GM12874 (cell line): ENCODE measurements at regions not wholly inside any gene's neighbourhood (a gene's known extent, or its start where the extent isn't known, plus 50 kb on each side); places are given as distances from the start of the nearest gene placed in this dataset.

Experiments used
- TF ChIP-seq, protein P1 (sequence below): IDR thresholded peaks from 2 replicates; pipeline ENCODE4 v1.5.1; 2011; ENCODE audit warnings: low read depth, mild to moderate bottlenecking, control low read depth, low read length, moderate library complexity; ENCODE audit not compliant: insufficient read depth

DNA sequence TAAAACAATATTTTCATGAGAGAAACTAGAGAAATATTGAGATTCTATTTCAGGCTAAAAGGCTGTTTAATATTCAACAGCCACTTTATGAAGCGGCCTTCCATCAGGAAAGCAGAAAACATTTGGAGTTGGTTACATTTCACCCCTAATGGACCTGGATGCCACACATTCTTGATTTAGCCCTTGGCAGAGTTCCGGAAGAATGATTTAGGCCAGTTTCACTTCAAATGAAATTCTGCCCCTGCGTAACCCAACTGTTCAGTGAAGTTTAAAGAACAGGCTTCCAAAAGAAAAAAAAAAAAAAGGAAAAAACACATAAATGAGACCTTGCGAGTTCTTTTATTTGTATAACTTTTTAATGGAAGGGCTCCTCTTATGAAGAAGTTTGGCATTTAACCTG is 239.2 kb upstream of the AKR1E2 start:
- TF ChIP-seq, protein P1, sequence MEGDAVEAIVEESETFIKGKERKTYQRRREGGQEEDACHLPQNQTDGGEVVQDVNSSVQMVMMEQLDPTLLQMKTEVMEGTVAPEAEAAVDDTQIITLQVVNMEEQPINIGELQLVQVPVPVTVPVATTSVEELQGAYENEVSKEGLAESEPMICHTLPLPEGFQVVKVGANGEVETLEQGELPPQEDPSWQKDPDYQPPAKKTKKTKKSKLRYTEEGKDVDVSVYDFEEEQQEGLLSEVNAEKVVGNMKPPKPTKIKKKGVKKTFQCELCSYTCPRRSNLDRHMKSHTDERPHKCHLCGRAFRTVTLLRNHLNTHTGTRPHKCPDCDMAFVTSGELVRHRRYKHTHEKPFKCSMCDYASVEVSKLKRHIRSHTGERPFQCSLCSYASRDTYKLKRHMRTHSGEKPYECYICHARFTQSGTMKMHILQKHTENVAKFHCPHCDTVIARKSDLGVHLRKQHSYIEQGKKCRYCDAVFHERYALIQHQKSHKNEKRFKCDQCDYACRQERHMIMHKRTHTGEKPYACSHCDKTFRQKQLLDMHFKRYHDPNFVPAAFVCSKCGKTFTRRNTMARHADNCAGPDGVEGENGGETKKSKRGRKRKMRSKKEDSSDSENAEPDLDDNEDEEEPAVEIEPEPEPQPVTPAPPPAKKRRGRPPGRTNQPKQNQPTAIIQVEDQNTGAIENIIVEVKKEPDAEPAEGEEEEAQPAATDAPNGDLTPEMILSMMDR, result no peak

DNA sequence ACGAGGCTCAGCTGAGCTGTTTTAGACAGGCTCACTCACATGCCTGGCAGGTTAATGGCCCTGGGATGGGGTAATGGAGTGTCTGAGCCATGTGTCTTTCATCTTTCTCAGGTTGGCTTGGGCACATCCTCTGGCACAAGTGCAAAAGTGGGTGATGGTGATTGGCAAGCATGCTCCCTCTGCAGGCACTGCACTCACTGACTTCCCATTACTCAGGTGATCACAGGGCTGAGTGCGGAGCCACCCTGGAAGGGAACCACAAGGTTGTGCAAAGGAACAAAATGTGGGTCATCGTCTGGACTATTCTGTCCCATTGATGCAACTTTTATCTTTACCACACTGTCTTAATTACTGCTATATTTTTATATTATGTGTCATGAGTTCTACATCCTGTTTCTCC is 244.1 kb upstream of the AKR1E2 start:
- TF ChIP-seq, protein P1, result no peak

GRCh38 chr10:4579844-4580243 is 246.2 kb upstream of the AKR1E2 start:
- TF ChIP-seq, protein P1, result no peak

DNA sequence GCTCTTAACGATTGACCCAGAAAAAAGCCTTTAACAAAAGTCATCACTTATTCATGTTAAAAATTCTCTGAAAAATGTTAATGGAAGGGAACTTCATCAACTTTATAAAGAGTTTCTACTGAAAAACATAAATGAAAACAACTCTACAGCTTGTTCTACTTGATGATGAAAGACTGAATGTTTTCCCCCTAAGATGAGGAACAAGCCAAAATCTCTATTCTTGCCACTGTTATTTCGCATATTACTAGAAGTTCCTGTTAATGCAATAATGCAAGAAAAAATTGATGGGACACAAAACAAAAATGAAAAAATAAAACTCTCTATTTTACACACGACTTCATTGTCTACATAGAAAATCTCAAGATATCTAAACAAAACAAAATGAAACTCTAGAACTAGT is 249.8 kb upstream of the AKR1E2 start:
- TF ChIP-seq, protein P1, result no peak

GRCh38 chr10:4569151-4569550 is 256.9 kb upstream of the AKR1E2 start:
- TF ChIP-seq, protein P1, result no peak

DNA sequence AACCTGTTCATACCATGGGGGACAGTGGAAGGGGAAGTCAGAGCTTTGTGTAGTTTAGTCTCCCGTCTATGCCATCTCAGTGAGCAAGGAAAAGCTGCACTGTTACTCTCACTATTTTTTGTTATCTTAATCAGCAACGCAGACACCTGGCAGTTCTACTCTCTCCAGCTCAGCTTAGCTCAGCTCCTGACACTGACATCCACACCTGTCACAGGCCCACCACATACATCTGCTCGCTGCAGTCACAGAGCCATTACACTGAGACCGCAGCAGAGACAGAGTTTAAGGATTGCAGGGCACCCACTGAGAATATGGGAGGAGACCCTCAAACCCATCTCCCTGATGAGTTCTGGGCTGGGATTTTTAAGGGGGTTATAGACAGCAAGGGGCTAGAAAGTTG is 257.3 kb upstream of the AKR1E2 start:
- TF ChIP-seq, protein P1, result no peak

- TF ChIP-seq, protein P1, result no peak
Observed at GRCh38 chr10:4568086-4568485, 257.9 kb upstream of the AKR1E2 start.

GRCh38 chr10:4567637-4568036 is 258.4 kb upstream of the AKR1E2 start:
- TF ChIP-seq, protein P1, result no peak
